ENCODE measurements at regions not wholly inside any gene's neighbourhood (a gene's known extent, or its start where the extent isn't known, plus 50 kb on each side); places are given as distances from the start of the nearest gene placed in this dataset.

DNA sequence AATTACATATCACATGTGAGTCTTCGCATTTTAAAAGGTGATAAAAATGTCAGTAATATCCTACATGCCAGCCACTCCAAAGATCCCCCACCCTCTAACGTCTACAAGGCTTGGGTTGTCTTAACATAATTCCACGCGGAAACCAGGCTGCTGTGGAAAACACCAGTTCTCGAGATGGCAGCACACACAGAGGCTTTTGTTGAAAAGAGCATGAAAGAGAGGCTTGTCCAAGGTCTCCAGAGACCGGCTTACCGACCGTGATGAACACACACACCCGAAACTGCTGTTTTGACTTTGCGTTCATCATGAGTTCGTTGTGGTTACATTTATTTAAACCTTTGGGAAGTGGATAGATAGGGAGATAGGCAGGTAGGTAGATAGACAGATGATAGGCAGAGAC is 87.9 kb downstream of the CRLF2 start:
- Histone ChIP-seq H3K27ac (ENCODE audit: low read depth, low read length) (no peak overlapping the region), H3K79me2 (ENCODE audit: control insufficient read depth in 1 of 2, insufficient read depth in 2 of 2, low read length in 2 of 2) (peaks cover 0 to 3% of the 10 kb centered on the region in 2 experiments; a peak in 1 of 4 replicates), H3K9me3 (ENCODE audit: insufficient read depth in 2 of 2, low read depth in 1 of 2, low read length in 1 of 2) (no peaks in the 10 kb centered on the region), H2BK20ac (ENCODE audit: low read length) (no peak overlapping the region), H3K79me1 (ENCODE audit: low read depth, low read length) (no peaks in the 10 kb centered on the region), H2BK120ac (replicated peaks; ENCODE audit: low read depth, low read length) (no peak overlapping the region), H3K4ac (replicated peaks; ENCODE audit: insufficient read length, low read depth, low read length) (no peak overlapping the region), H3K9ac (replicated peaks in 1 of 4; ENCODE audit: extremely low read depth in 1 of 4, low read depth in 3 of 4, low read length in 3 of 4) (no peak overlapping the region), H3K4me2 (ENCODE audit: insufficient read depth in 1 of 2, low read depth in 2 of 2, low read length in 2 of 2) (no peak overlapping the region), H4K5ac (ENCODE audit: insufficient read length, low read depth, low read length) (no peak overlapping the region), H4K8ac (ENCODE audit: extremely low read depth, insufficient read depth, low read length) (no peak overlapping the region), H2BK15ac (ENCODE audit: low read length) (no peak overlapping the region), H3K14ac (ENCODE audit: insufficient read length) (no peak overlapping the region), H3K56ac (replicated peaks; ENCODE audit: insufficient read length, low read depth, low read length) (no peak overlapping the region), H3K18ac (ENCODE audit: extremely low read depth, low read length) (no peak overlapping the region), H2AFZ (ENCODE audit: low read length) (no peak overlapping the region), H3K4me3 (ENCODE audit: extremely low read depth in 1 of 4, insufficient read depth in 2 of 4, low read depth in 3 of 4, low read length in 4 of 4) (no peak overlapping the region), H3K27me3 (replicated peaks in 1 of 4; ENCODE audit: control insufficient read depth in 3 of 4, extremely low read depth in 1 of 4, insufficient read depth in 3 of 4, low read length in 3 of 4) (no peaks in the 10 kb centered on the region), H3K36me3 (ENCODE audit: control insufficient read depth in 2 of 4, insufficient read depth in 4 of 4, low read length in 3 of 4) (no peaks in the 10 kb centered on the region; a peak in 1 of 8 replicates), H3K23ac (ENCODE audit: insufficient read length) (no peak overlapping the region), H2BK12ac (ENCODE audit: low read depth, low read length) (no peak overlapping the region), H3K4me1 (replicated peaks in 1 of 4; ENCODE audit: control insufficient read depth in 3 of 4, insufficient read depth in 4 of 4, low read length in 3 of 4) (no peaks in the 10 kb centered on the region; a peak in 1 of 7 replicates), H4K91ac (replicated peaks; ENCODE audit: insufficient read length, low read length) (no peak overlapping the region), H2BK5ac (ENCODE audit: low read depth, low read length) (no peak overlapping the region), H4K20me1 (replicated peaks in 1 of 2; ENCODE audit: control insufficient read depth in 1 of 2, insufficient read depth in 2 of 2, low read length in 2 of 2) (peaks cover 0 to 4% of the 10 kb centered on the region in 2 experiments), H3K23me2 (ENCODE audit: low read depth, low read length) (peaks cover 6% of the 10 kb centered on the region; the same call in 1 of the 2 replicates), H2AK5ac (ENCODE audit: low read depth, low read length) (no peak overlapping the region)
- FAIRE-seq = no peak
- POLR2A ChIA-PET (ENCODE audit: partially characterized antibody) = no interaction called here
- no peak for DNase-seq (ENCODE audit: low read depth in 1 of 2, low spot score in 2 of 2)
- CTCF ChIA-PET (ENCODE audit: partially characterized antibody) = no interaction called here
- whole genome bisulfite sequencing, 2 experiments (ENCODE audit: extremely low coverage in 1 of 2, insufficient coverage in 1 of 2, insufficient read length in 1 of 2, insufficient replicate concordance in 2 of 2, low coverage in 1 of 2, low lambda C conversion rate in 2 of 2, missing lambda C conversion rate in 1 of 2) = 84% methylated on average over 11 of the region's 11 CpGs; no CpG with 5 or more reads in 1 of the 2 experiments
- TF ChIP-seq RFX5 (IDR thresholded peaks at IDR 0.05; ENCODE audit: borderline replicate concordance, low read depth, low read length) = no peak
- no peak for TF ChIP-seq HDAC6 (IDR thresholded peaks at IDR 0.05; ENCODE audit: low read depth, low read length)
- no peak for TF ChIP-seq TEAD4 (IDR thresholded peaks at IDR 0.05; ENCODE audit: low read depth, low read length)
- no peak for TF ChIP-seq POU5F1 (IDR thresholded peaks at IDR 0.05; ENCODE audit: low read depth, low read length)
- TF ChIP-seq JUND (IDR thresholded peaks at IDR 0.05; ENCODE audit: low read length) = no peak
- no peak for TF ChIP-seq PHF8 (conservative IDR thresholded peaks at IDR 0.05; ENCODE audit: low read depth, low read length)
- TF ChIP-seq KDM5A (IDR thresholded peaks at IDR 0.05; ENCODE audit: low read length) = no peak
- TF ChIP-seq POLR2AphosphoS5 (IDR thresholded peaks at IDR 0.05; ENCODE audit: low read depth, low read length) = no peak
- TF ChIP-seq, protein P1, sequence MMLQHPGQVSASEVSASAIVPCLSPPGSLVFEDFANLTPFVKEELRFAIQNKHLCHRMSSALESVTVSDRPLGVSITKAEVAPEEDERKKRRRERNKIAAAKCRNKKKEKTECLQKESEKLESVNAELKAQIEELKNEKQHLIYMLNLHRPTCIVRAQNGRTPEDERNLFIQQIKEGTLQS (IDR thresholded peaks at IDR 0.05; ENCODE audit: insufficient read depth, low read depth, low read length) = no peak
- TF ChIP-seq BACH1 (IDR thresholded peaks at IDR 0.05; ENCODE audit: low read length) = no peak
- no peak for TF ChIP-seq FOSL1 (IDR thresholded peaks at IDR 0.05; ENCODE audit: insufficient read depth, low read depth, low read length)
- no peak for TF ChIP-seq POLR2A (IDR thresholded peaks at IDR 0.05; ENCODE audit: control extremely low read depth in 1 of 2, low read depth in 2 of 2, low read length in 2 of 2)
- no peak for TF ChIP-seq GABPA (IDR thresholded peaks at IDR 0.05; ENCODE audit: borderline replicate concordance, insufficient read depth, low read length)
- no peak for TF ChIP-seq ATF2 (IDR thresholded peaks at IDR 0.05; ENCODE audit: low read length)

All from H1 (cell line).